Neural progenitor cell (in vitro differentiated cells): ENCODE measurements at regions not wholly inside any gene's neighbourhood (a gene's known extent, or its start where the extent isn't known, plus 50 kb on each side); places are given as distances from the start of the nearest gene placed in this dataset.
"Not testable (repeated sequence)": the region's sequence is repeated elsewhere in the genome, so short reads cannot be mapped to it uniquely, and the experiment has no call there.

Source experiments
- DNase-seq: peaks from one replicate; pipeline ENCODE4 v3.0.0-alpha.2; 2016; ENCODE audit warnings: low spot score
- H2AFZ ChIP-seq: fragments of 200-600 bp; sonication (generic); replicated peaks from 2 replicates; pipeline ENCODE4 v1.6.1; 2016; ENCODE audit warnings: antibody characterized with exemption
- H3F3A ChIP-seq: fragments of 200-600 bp; sonication (generic); 2 replicates; pipeline ENCODE4 v1.6.1; 2016; ENCODE audit warnings: antibody characterized with exemption, low read depth
- H3K27ac ChIP-seq: fragments of 200-600 bp; sonication (generic); 2 replicates; pipeline ENCODE4 v1.5.1; 2016; ENCODE audit warnings: mild to moderate bottlenecking
- H3K27me3 ChIP-seq: fragments of 200-600 bp; sonication (generic); 2 replicates; pipeline ENCODE4 v1.6.1; 2016; ENCODE audit warnings: mild to moderate bottlenecking, moderate library complexity
- H3K36me3 ChIP-seq: fragments of 200-600 bp; sonication (generic); 2 replicates; pipeline ENCODE4 v1.5.1; 2016
- H3K4me1 ChIP-seq: fragments of 200-600 bp; sonication (generic); 2 replicates; pipeline ENCODE4 v1.6.1; 2016; ENCODE audit warnings: mixed run types
- H3K4me2 ChIP-seq: fragments of 200-600 bp; sonication (generic); 2 replicates; pipeline ENCODE4 v1.6.1; 2016
- H3K4me3 ChIP-seq: fragments of 200-600 bp; sonication (generic); 2 replicates; pipeline ENCODE4 v1.5.1; 2016
- H3K79me2 ChIP-seq: fragments of 200-600 bp; sonication (generic); 2 replicates; pipeline ENCODE4 v1.6.1; 2016; ENCODE audit warnings: low read depth
- H3K9ac ChIP-seq: fragments of 200-600 bp; sonication (generic); 2 replicates; pipeline ENCODE4 v1.6.1; 2016
- H3K9me3 ChIP-seq: fragments of 200-600 bp; sonication (generic); 2 replicates; pipeline ENCODE4 v1.5.1; 2016; ENCODE audit warnings: low read depth
- H4K20me1 ChIP-seq: fragments of 200-600 bp; sonication (generic); 2 replicates; pipeline ENCODE4 v1.6.1; 2016; ENCODE audit warnings: low read depth
- H3K27ac Mint-ChIP-seq: 3 replicates; pipeline ENCODE4 v1.8.0; 2021; ENCODE audit warnings: mixed read lengths
- H3K27me3 Mint-ChIP-seq: 2 replicates; pipeline ENCODE4 v1.8.0; 2022; ENCODE audit warnings: low read depth, mild to moderate bottlenecking, inconsistent platforms, moderate library complexity, mixed read lengths; ENCODE audit not compliant: insufficient read depth
- H3K36me3 Mint-ChIP-seq: 3 replicates; pipeline ENCODE4 v1.8.0; 2021; ENCODE audit warnings: mixed read lengths
- H3K4me1 Mint-ChIP-seq: 3 replicates; pipeline ENCODE4 v1.8.0; 2021; ENCODE audit warnings: mixed read lengths
- H3K4me3 Mint-ChIP-seq: 3 replicates; pipeline ENCODE4 v1.8.0; 2021; ENCODE audit warnings: mild to moderate bottlenecking, moderate library complexity, mixed read lengths
- H3K9me3 Mint-ChIP-seq: 3 replicates; pipeline ENCODE4 v1.8.0; 2020; ENCODE audit warnings: mixed read lengths
- CTCF ChIP-seq: fragments of 200-600 bp; sonication (generic); IDR thresholded peaks from 2 replicates; pipeline ENCODE4 v1.5.1; 2017; ENCODE audit warnings: antibody characterized with exemption, mild to moderate bottlenecking
- EZH2 ChIP-seq: fragments of 200-600 bp; sonication (generic); IDR thresholded peaks from 2 replicates; pipeline ENCODE4 v1.6.1; 2017; ENCODE audit warnings: antibody characterized with exemption, mild to moderate bottlenecking, moderate library complexity
- EZH2phosphoT487 ChIP-seq: fragments of 200-600 bp; sonication (generic); IDR thresholded peaks from 2 replicates; pipeline ENCODE4 v1.6.1; 2017; ENCODE audit warnings: antibody characterized with exemption

GRCh38 chrX:20685652-20686051, 418.9 kb upstream of the RPS6KA3 start:
- Histone ChIP-seq H3K27ac (no peak overlapping the region), H3K4me3 (no peak overlapping the region), H3K27me3 (no peaks in the 10 kb centered on the region), H3K9me3 (peaks cover 4% of the 10 kb centered on the region), H3K36me3 (peaks cover 5% of the 10 kb centered on the region), H2AFZ (no peak overlapping the region), H3F3A (peaks cover 5% of the 10 kb centered on the region), H3K4me2 (no peak overlapping the region), H3K9ac (no peak overlapping the region), H3K79me2 (no peaks in the 10 kb centered on the region), H4K20me1 (no peaks in the 10 kb centered on the region), H3K4me1 (peaks cover 13% of the 10 kb centered on the region)
- Mint-ChIP-seq H3K36me3 (no peaks in the 10 kb centered on the region), H3K4me1 (peaks cover 4% of the 10 kb centered on the region), H3K9me3 (peaks cover 3% of the 10 kb centered on the region), H3K4me3 (no peak overlapping the region), H3K27me3 (peaks cover 3% of the 10 kb centered on the region), H3K27ac (no peak overlapping the region)
- TF ChIP-seq CTCF = no peak
- no peak for TF ChIP-seq EZH2
- no peak for TF ChIP-seq EZH2phosphoT487
- no peak for DNase-seq

GRCh38 chrX:20681683-20682082, 415.0 kb upstream of the RPS6KA3 start:
- Histone ChIP-seq H3K4me2 (no peak overlapping the region), H3F3A (peaks cover 3% of the 10 kb centered on the region), H3K4me3 (no peak overlapping the region), H2AFZ (no peak overlapping the region), H3K4me1 (peaks cover 3% of the 10 kb centered on the region), H3K79me2 (no peaks in the 10 kb centered on the region), H3K36me3 (no peaks in the 10 kb centered on the region), H3K27ac (no peak overlapping the region), H3K27me3 (no peaks in the 10 kb centered on the region), H4K20me1 (no peaks in the 10 kb centered on the region), H3K9ac (no peak overlapping the region), H3K9me3 (peaks cover 4% of the 10 kb centered on the region)
- Mint-ChIP-seq H3K4me1 (no peaks in the 10 kb centered on the region), H3K36me3 (no peaks in the 10 kb centered on the region), H3K9me3 (no peaks in the 10 kb centered on the region), H3K27ac (no peak overlapping the region), H3K27me3 (no peaks in the 10 kb centered on the region), H3K4me3 (no peak overlapping the region)
- TF ChIP-seq EZH2 = no peak
- TF ChIP-seq EZH2phosphoT487 = no peak
- no peak for TF ChIP-seq CTCF
- DNase-seq = no peak

- Histone ChIP-seq H3K9ac (no peak overlapping the region), H2AFZ (no peak overlapping the region), H3K79me2 (no peaks in the 10 kb centered on the region), H3K36me3 (no peaks in the 10 kb centered on the region), H3K27me3 (no peaks in the 10 kb centered on the region), H3K4me1 (no peaks in the 10 kb centered on the region), H3K4me2 (no peak overlapping the region), H3F3A (no peaks in the 10 kb centered on the region), H4K20me1 (no peaks in the 10 kb centered on the region), H3K9me3 (peaks cover 4% of the 10 kb centered on the region), H3K27ac (no peak overlapping the region), H3K4me3 (no peak overlapping the region)
- no peaks in the 10 kb centered on the region for H3K4me1 Mint-ChIP-seq
- no peaks in the 10 kb centered on the region for H3K27me3 Mint-ChIP-seq
- TF ChIP-seq CTCF (peak; percentile 19), EZH2phosphoT487 (no peak)
- no peak overlapping the region for H3K27ac Mint-ChIP-seq
- H3K36me3 Mint-ChIP-seq = no peaks in the 10 kb centered on the region
- H3K4me3 Mint-ChIP-seq = no peak overlapping the region
- no peak for DNase-seq
- H3K9me3 Mint-ChIP-seq = no peaks in the 10 kb centered on the region
These were observed 414.3 kb upstream of the RPS6KA3 start for GRCh38 chrX:20680998-20681397.

- H3K36me3 ChIP-seq = no peaks in the 10 kb centered on the region
- no peak overlapping the region for H3K27ac Mint-ChIP-seq
- no peaks in the 10 kb centered on the region for H3K36me3 Mint-ChIP-seq
- H3K4me1 ChIP-seq = no peaks in the 10 kb centered on the region
- peaks cover 4% of the 10 kb centered on the region for H3K4me1 Mint-ChIP-seq
- H3K4me3 Mint-ChIP-seq = no peak overlapping the region
- no peak overlapping the region for H3K27ac ChIP-seq
- H4K20me1 ChIP-seq = no peaks in the 10 kb centered on the region
- no peak for DNase-seq
- no peaks in the 10 kb centered on the region for H3K27me3 ChIP-seq
- H3K4me2 ChIP-seq = no peak overlapping the region
- H2AFZ ChIP-seq = no peak overlapping the region
- no peak overlapping the region for H3K9ac ChIP-seq
- H3K9me3 Mint-ChIP-seq = no peaks in the 10 kb centered on the region
- no peak overlapping the region for H3K4me3 ChIP-seq
- no peaks in the 10 kb centered on the region for H3K9me3 ChIP-seq
- TF ChIP-seq EZH2 = no peak
- no peak for TF ChIP-seq CTCF
- TF ChIP-seq EZH2phosphoT487 = no peak
- no peaks in the 10 kb centered on the region for H3F3A ChIP-seq
- H3K79me2 ChIP-seq = no peaks in the 10 kb centered on the region
- H3K27me3 Mint-ChIP-seq = no peaks in the 10 kb centered on the region
These were observed 405.8 kb upstream of the RPS6KA3 start for GRCh38 chrX:20672476-20672875.

- not testable (repeated sequence) for H3K9me3 Mint-ChIP-seq, H3K79me2 ChIP-seq, H3K4me3 ChIP-seq, H4K20me1 ChIP-seq, H3K4me1 ChIP-seq, H3K27ac ChIP-seq, H3K9me3 ChIP-seq, H3K4me3 Mint-ChIP-seq, H3F3A ChIP-seq, H2AFZ ChIP-seq, H3K4me2 ChIP-seq, H3K36me3 ChIP-seq, H3K27me3 ChIP-seq, H3K27me3 Mint-ChIP-seq, H3K4me1 Mint-ChIP-seq, H3K36me3 Mint-ChIP-seq, H3K27ac Mint-ChIP-seq, H3K9ac ChIP-seq, DNase-seq
These were observed 405.0 kb upstream of the RPS6KA3 start for GRCh38 chrX:20671746-20672145.
